D721Med (cell line): ENCODE measurements at regions not wholly inside any gene's neighbourhood (a gene's known extent, or its start where the extent isn't known, plus 50 kb on each side); places are given as distances from the start of the nearest gene placed in this dataset.

Experiments used
- DNase-seq: peaks from one replicate; pipeline ENCODE4 v3.0.0; 2011; ENCODE audit warnings: low spot score; ENCODE audit not compliant: insufficient read length
- FAIRE-seq: peaks from 2 replicates; lab custom pipeline; 2011; peaks lifted over from hg19 to GRCh38; lab: Jason Lieb, UNC
- TF ChIP-seq, protein P1 (sequence below): IDR thresholded peaks from 2 replicates; pipeline ENCODE4 v1.5.1; 2012; ENCODE audit warnings: mild to moderate bottlenecking, control low read depth; ENCODE audit not compliant: insufficient read depth; ENCODE audit errors: missing control alignments

DNA sequence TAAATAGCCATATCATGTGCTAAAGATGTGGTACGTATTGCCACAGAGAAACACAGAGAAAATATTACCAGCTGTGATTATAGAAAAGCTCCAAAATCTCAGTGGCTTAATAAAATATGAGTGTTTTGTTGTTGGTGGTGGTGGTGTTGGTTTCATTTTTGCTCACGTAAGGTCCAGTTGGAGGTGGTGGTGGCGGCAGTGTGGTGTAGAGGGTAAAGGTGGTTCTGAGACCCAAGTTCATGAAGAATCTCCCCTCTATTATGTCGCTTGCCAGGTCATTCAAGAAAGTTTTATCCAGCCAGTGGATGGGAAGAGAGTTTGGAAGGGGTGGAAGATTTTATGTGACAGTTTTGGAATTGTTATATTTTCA, 217.6 kb upstream of the SAMSN1 start:
- TF ChIP-seq, protein P1, sequence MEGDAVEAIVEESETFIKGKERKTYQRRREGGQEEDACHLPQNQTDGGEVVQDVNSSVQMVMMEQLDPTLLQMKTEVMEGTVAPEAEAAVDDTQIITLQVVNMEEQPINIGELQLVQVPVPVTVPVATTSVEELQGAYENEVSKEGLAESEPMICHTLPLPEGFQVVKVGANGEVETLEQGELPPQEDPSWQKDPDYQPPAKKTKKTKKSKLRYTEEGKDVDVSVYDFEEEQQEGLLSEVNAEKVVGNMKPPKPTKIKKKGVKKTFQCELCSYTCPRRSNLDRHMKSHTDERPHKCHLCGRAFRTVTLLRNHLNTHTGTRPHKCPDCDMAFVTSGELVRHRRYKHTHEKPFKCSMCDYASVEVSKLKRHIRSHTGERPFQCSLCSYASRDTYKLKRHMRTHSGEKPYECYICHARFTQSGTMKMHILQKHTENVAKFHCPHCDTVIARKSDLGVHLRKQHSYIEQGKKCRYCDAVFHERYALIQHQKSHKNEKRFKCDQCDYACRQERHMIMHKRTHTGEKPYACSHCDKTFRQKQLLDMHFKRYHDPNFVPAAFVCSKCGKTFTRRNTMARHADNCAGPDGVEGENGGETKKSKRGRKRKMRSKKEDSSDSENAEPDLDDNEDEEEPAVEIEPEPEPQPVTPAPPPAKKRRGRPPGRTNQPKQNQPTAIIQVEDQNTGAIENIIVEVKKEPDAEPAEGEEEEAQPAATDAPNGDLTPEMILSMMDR: no peak
- DNase-seq (no peak), FAIRE-seq (no peak)

- no peak for FAIRE-seq
- TF ChIP-seq, protein P1: no peak
- no peak for DNase-seq
These were observed 216.9 kb upstream of the SAMSN1 start for GRCh38 chr21:14762734-14763694.

GRCh38 chr21:14762327-14762726, 216.2 kb upstream of the SAMSN1 start:
- DNase-seq (no peak), FAIRE-seq (no peak)
- TF ChIP-seq, protein P1: no peak

GRCh38 chr21:14759285-14759684, 213.2 kb upstream of the SAMSN1 start:
- DNase-seq (no peak), FAIRE-seq (no peak)
- TF ChIP-seq, protein P1: no peak

DNA sequence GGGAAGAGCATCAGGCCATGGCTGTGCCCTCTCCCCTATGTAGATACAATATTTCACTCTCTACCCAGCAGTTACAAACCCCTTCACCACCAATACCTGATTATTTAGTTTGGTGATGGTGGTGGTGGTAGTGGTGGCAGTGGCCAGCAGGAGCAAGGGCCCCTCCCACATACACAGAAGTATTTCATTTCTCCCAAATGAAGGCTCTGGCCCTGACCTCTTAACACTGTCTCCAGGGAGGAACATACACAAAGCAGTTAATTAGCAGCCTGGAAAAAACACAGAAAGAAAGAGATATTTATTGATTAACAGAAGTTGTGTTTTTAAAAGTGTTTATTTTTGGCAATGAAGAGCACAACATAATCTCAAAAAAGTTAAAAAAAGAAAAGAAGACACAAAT, 212.7 kb upstream of the SAMSN1 start:
- FAIRE-seq: no peak
- no peak for DNase-seq
- TF ChIP-seq, protein P1: no peak

DNA sequence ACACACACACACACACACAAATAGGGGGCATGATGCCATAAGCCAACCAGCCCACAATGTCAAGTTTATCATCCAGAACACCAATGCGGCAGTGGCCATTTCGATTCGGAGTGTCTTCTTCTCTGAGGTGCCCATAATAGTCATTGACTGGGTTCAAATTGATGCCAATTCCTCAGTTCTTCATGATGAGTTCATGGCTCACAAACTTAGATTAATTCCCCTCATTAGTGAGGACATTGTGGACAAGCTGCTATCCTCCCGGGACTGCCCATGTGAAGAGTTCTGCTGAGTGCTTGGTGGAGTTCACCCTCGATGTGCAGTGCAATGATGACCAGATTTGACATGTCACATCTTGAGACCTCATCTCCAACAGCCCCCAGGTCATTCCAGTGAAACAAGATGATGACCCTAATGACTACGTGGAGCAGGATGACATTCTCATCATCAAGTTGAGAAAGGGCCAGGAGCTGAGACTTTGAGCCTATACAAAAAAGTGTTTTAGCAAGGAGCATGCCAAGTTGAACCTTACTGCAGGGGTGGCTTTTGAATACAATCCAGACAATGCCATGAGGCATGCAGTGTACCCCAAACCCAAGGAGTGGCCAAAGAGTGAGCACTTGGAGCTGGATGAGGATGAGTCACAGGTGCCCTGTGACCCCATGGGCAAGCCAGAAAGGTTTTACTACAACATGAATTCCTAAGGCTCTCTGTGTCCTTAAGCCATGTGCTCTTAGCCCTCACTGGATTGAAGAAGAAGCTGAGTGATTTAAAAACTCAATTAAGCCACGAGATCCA, 211.6 kb upstream of the SAMSN1 start:
- FAIRE-seq (no peak), DNase-seq (no peak)
- TF ChIP-seq, protein P1: no peak
